Omental fat pad (tissue), 3 donors: ENCODE measurements at regions not wholly inside any gene's neighbourhood (a gene's known extent, or its start where the extent isn't known, plus 50 kb on each side); places are given as distances from the start of the nearest gene placed in this dataset.

Experiments used
- ATAC-seq: fragments of 150-250 bp; one replicate; pipeline ENCODE4 v1.9.1; 2016; ENCODE audit warnings: mild to moderate bottlenecking, moderate library complexity; ENCODE audit not compliant: low FRiP score
- DNase-seq: peaks from one replicate; pipeline ENCODE4 v3.0.0-alpha.2; 2019; ENCODE audit warnings: low spot score
- CTCF ChIP-seq, 3 donors: fragments of 450-650 bp; IDR thresholded peaks; one replicate each; pipeline ENCODE4 v1.5.1; 2016 to 2017; ENCODE audit warnings: antibody characterized with exemption in 3 of 3, mild to moderate bottlenecking in 3 of 3, moderate library complexity in 2 of 3

DNA sequence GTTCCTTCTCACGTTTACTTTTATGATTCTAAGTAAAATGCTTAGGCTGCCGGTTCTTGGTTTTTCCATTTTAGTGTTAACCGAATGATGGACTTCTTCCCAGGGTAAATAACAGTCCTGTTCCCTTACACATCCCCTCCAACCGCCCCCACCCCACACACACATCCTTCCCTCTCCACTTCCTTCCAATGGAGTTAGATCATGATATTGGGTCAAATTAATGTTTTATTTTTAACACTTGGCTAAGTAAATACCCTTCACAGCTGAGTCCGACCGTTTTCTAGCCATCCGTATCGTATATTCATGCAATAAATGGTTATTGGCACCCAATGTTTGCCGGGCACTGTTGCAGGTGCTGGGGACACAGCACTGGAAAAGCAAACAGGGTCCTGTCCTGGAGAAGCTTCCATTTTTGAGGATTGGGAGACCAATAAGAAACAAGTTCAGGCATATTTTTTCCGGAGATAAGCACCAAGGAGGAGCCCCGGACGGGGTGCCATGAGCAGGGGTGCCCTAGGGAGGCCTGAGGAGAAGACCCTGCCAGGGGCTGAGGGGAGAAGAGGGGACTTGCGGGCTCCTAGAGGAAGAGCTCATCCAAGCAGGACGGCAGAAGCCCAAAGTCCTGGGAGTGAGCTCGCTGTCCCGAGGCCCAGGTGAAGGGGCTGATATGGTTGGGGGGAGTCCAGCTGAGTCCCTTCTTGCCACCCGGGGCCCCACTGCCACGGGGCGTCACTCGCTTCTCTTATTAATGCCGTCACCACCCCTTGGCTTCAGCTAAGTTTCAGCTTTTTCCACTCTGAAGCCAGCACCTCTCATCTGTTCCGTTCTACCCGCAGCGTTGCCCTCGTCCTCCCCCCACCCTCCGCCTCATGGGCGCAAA is 126.0 kb upstream of the RET start:
- ATAC-seq (peak; percentile 10), DNase-seq (peak; percentile 7)
- no peak for TF ChIP-seq CTCF (IDR thresholded peaks at IDR 0.05)

DNA sequence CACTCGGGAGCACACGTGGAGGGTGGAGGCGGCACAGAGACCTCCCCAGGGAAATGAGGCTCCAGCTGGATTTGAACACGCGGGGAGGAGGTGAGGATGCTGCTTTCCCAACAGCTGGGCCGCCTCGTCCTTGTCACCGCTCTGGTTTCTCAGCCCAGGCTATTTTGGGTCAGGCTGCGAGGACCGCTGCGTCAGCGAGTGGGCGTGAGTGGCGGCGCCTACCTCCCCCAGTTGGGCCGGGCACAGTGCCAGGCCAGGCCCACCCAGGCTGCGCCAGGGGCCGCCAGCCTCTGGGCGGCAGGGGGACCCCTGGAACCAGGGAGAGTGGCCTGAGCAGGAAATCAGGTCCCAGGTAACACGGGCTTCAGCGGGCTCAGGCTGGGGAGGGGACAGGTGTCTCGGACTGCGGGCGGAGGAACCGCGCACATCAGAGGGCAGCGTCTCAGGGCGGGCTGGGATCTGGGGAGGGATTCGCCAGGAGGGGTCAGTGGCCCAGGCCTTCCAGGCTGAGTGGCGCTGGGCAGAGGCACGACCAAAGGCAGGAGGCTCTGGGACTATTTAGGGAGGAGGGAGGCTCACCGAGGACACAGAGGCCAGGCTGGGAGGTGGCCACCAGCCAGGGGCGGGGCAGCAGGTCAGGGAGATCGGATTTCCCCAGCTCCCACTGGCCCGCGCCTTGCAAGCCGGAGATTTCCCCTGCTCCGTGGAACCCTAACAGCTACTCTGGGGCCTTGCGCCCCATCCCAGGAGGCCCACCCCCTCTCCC is 125.2 kb upstream of the RET start:
- DNase-seq, result peak; percentile 8
- no peak for TF ChIP-seq CTCF (IDR thresholded peaks at IDR 0.05)
- peak; percentile 38 for ATAC-seq

DNA sequence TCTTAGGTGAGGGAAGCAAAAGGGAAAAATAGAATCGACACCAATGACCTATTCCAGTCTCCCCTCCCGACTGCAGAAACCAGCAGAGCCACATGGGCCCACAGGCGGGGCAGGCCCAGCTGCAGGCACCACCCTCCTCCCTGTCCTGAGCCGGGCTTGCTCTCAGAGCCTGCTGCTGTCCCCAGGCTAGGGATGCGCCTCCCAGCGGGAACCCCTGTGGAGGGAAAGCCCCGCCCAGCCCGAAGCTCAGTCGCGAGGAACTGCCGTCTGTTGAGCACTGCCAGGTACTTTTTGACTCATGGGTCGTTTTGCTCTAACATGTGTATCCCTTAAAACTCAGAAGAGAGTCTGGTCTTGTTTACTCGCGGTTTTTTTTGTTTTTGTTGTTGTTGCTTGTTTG is 124.5 kb upstream of the RET start:
- ATAC-seq (no peak), DNase-seq (peak; percentile 17)
- TF ChIP-seq CTCF (IDR thresholded peaks at IDR 0.05), result no peak

GRCh38 chr10:42952931-42953683 is 123.8 kb upstream of the RET start:
- DNase-seq (peak; percentile 18), ATAC-seq (no peak)
- no peak for TF ChIP-seq CTCF (IDR thresholded peaks at IDR 0.05)

DNA sequence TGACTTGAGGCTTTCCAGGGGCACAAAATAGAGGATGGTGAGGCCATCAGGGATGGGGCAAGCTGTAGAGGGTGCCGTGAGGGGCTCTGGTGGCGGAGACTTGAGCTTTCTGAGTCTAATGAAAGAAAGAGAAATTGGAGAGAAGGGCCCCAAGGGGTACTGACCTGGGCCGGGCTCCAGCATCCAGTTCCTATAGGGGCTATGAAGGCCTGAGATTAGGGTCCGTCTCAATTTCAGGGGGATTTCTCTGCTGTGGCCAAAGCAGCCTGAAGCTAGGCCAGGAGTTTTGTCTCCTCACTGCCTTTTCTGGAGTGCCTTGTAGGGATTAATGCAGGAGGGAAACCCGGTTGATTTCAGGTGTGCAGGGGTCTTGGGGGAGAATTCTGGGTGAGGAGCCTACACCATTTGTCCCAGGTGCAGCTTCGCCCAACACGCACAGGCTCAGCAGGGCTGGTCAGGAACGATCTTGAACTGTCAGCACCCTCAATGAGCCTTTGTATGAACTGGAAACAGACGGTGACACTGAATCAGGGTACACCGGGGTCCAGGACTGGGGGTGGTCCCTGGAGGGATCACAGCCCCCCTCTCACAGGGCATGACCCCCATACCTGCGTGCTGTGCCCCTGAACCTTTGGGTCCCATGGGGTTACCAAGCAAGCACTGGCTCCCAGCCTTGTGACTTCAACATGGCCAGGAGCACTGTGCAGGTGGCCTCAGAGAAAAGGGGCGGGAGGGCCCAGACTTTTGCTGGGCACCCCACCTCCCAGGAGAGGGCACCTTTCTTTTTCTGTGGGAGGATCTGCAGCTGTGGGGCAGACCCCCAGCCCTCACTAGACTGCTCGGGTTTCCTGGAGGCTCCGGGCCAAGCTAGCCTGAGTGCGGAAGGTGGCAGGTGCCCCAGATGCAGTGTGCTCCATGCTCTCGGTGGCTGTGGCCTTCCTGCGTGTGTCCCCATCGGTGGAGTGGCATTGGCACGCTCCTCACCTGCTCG is 122.9 kb upstream of the RET start:
- ATAC-seq (no peak), DNase-seq (peak; percentile 8)
- no peak for TF ChIP-seq CTCF (IDR thresholded peaks at IDR 0.05)
